H1 (cell line): ENCODE measurements at regions not wholly inside any gene's neighbourhood (a gene's known extent, or its start where the extent isn't known, plus 50 kb on each side); places are given as distances from the start of the nearest gene placed in this dataset.

Source experiments
- BRCA1 ChIP-seq: IDR thresholded peaks from 2 replicates; pipeline ENCODE4 v1.6.1; 2012; ENCODE audit warnings: low read depth, low read length, improper control_type of control experiment
- HDAC6 ChIP-seq: IDR thresholded peaks from one replicate; pipeline ENCODE4 v1.7.1; 2012; ENCODE audit warnings: low read depth, mild to moderate bottlenecking, inconsistent platforms, low read length, moderate library complexity
- RBBP5 ChIP-seq: IDR thresholded peaks from 2 replicates; pipeline ENCODE4 v1.7.1; 2012; ENCODE audit warnings: low read depth, mild to moderate bottlenecking, inconsistent platforms, low read length, moderate library complexity, borderline replicate concordance
- SP1 ChIP-seq: IDR thresholded peaks from 2 replicates; pipeline ENCODE4 v1.6.1; 2011; ENCODE audit warnings: low read depth, low read length

GRCh38 chr18:77339093-77339492, 89.4 kb downstream of the GALR1 start (continued):
- TF ChIP-seq HDAC6 (no peak), SP1 (no peak), RBBP5 (no peak), BRCA1 (no peak)
